ENCODE measurements at regions not wholly inside any gene's neighbourhood (a gene's known extent, or its start where the extent isn't known, plus 50 kb on each side); places are given as distances from the start of the nearest gene placed in this dataset.

DNA sequence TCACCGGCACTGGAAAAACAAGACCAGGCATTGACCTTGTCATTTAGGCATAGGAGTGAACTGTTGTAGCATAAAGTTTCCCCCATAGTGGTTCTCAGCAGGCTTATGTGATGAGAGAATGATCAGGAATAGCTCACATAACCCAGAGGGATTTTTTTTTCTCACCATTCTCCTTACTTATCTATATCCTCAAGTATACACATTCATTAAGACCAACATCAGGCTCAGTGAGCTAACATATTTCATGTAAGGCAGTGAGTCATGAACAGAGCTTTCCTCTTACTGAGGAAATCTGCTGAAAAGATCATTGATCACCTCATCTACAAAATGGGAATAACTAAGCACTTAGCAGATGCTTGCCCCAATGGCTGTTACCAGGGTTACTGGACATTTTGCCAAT lies 396.6 kb upstream of the TMCO5A start:
- Histone ChIP-seq H3K4me3 (ENCODE audit: low read depth, low read length) (no peak overlapping the region), H3K36me3 (ENCODE audit: control insufficient read depth, insufficient read depth, low read length) (no peaks in the 10 kb centered on the region), H3K27me3 (ENCODE audit: control insufficient read depth, insufficient read depth, low read length) (no peaks in the 10 kb centered on the region)
- DNase-seq (ENCODE audit: low read depth) (peak; percentile 15), FAIRE-seq (no peak)
- TF ChIP-seq, protein P1, sequence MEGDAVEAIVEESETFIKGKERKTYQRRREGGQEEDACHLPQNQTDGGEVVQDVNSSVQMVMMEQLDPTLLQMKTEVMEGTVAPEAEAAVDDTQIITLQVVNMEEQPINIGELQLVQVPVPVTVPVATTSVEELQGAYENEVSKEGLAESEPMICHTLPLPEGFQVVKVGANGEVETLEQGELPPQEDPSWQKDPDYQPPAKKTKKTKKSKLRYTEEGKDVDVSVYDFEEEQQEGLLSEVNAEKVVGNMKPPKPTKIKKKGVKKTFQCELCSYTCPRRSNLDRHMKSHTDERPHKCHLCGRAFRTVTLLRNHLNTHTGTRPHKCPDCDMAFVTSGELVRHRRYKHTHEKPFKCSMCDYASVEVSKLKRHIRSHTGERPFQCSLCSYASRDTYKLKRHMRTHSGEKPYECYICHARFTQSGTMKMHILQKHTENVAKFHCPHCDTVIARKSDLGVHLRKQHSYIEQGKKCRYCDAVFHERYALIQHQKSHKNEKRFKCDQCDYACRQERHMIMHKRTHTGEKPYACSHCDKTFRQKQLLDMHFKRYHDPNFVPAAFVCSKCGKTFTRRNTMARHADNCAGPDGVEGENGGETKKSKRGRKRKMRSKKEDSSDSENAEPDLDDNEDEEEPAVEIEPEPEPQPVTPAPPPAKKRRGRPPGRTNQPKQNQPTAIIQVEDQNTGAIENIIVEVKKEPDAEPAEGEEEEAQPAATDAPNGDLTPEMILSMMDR (IDR thresholded peaks at IDR 0.05; ENCODE audit: insufficient read depth, low read length, severe bottlenecking): no peak

DNA sequence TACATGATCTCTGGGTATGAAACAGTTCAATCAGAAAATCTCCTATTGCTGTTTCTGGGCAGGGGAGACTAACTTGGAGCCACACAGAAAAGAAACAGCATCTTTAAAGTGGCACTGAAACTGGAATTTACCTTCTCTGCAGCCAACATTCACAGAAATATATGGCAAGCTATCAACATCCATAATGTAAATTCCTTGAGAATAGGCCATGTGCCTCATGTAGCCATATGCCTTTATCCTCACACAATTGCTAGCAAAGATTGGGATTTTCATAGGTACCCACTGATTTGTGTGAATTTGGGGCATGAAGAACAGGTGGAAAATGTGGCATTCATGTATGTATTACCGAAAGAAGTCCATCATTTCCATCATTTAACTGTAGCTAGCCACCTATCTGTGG lies 386.3 kb upstream of the TMCO5A start:
- no peaks in the 10 kb centered on the region for H3K27me3 ChIP-seq (ENCODE audit: control insufficient read depth, insufficient read depth, low read length)
- no peaks in the 10 kb centered on the region for H3K36me3 ChIP-seq (ENCODE audit: control insufficient read depth, insufficient read depth, low read length)
- H3K4me3 ChIP-seq (ENCODE audit: low read depth, low read length): no peak overlapping the region
- TF ChIP-seq, protein P1 (IDR thresholded peaks at IDR 0.05; ENCODE audit: insufficient read depth, low read length, severe bottlenecking): no peak
- DNase-seq (ENCODE audit: low read depth): no peak
- no peak for FAIRE-seq

DNA sequence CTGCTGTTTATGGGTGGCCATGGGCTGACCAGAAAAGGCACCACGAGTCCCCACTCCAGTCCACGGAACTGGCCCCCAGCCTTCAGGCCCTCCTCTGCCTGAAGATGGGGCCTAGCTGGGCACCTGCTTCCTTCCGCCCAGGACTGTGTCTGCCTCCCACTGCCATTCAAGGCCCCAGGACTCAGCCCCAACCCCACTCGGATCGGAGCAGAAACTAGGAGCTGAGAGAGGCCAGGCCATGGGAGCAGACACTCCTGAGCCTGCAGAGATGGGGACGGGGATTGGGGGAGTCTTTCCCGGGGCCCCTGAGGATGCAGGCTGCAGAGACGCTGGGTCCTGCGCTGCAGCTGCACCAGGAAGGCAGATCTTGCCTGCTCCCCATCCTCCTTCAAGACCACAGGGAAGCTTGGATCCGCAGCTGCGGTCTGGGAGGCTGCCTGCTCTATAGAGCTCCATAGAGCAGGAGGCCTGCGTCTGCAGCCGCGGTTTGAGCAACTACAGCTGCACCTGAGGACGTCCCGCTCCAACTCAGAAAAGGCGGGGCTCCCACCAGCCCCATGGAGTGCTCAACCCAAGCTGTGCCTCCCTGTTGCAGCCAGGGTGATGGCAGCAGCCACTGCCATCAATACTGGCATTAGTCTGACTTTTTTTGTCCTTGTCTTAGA lies 383.9 kb upstream of the TMCO5A start:
- Histone ChIP-seq H3K4me3 (ENCODE audit: low read depth, low read length) (no peak overlapping the region), H3K36me3 (ENCODE audit: control insufficient read depth, insufficient read depth, low read length) (no peaks in the 10 kb centered on the region), H3K27me3 (ENCODE audit: control insufficient read depth, insufficient read depth, low read length) (no peaks in the 10 kb centered on the region)
- FAIRE-seq (no peak), DNase-seq (ENCODE audit: low read depth) (no peak)
- TF ChIP-seq, protein P1 (IDR thresholded peaks at IDR 0.05; ENCODE audit: insufficient read depth, low read length, severe bottlenecking): no peak

DNA sequence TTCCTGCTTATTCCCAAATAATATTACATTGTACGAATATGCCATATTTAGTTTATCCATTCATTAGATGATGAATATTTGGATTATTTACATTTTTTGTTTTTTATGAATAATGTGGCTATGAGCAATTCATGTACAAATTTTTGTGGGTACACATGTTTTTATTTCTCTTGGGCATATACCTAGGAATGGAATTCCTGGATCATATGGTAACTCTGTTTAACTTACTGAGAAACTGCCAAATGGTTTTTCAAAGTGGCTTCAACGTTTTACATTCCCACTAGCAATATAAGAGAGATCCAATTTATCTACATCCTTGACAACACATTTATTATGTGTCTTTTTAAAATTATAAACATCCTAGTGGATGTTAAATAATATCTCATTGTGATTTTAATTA lies 362.0 kb upstream of the TMCO5A start:
- Histone ChIP-seq H3K36me3 (ENCODE audit: control insufficient read depth, insufficient read depth, low read length) (no peaks in the 10 kb centered on the region), H3K4me3 (ENCODE audit: low read depth, low read length) (no peak overlapping the region), H3K27me3 (ENCODE audit: control insufficient read depth, insufficient read depth, low read length) (no peaks in the 10 kb centered on the region)
- TF ChIP-seq, protein P1 (IDR thresholded peaks at IDR 0.05; ENCODE audit: insufficient read depth, low read length, severe bottlenecking): no peak
- no peak for DNase-seq (ENCODE audit: low read depth)
- no peak for FAIRE-seq

GRCh38 chr15:37574985-37575384 lies 359.5 kb upstream of the TMCO5A start:
- DNase-seq (ENCODE audit: low read depth) (peak; percentile 8), FAIRE-seq (no peak)
- TF ChIP-seq, protein P1 (IDR thresholded peaks at IDR 0.05; ENCODE audit: insufficient read depth, low read length, severe bottlenecking): no peak
- no peaks in the 10 kb centered on the region for H3K36me3 ChIP-seq (ENCODE audit: control insufficient read depth, insufficient read depth, low read length)
- H3K27me3 ChIP-seq (ENCODE audit: control insufficient read depth, insufficient read depth, low read length): no peaks in the 10 kb centered on the region
- H3K4me3 ChIP-seq (ENCODE audit: low read depth, low read length): no peak overlapping the region

- Histone ChIP-seq H3K36me3 (ENCODE audit: control insufficient read depth, insufficient read depth, low read length) (no peaks in the 10 kb centered on the region), H3K27me3 (ENCODE audit: control insufficient read depth, insufficient read depth, low read length) (no peaks in the 10 kb centered on the region), H3K4me3 (ENCODE audit: low read depth, low read length) (no peak overlapping the region)
- TF ChIP-seq, protein P1 (IDR thresholded peaks at IDR 0.05; ENCODE audit: insufficient read depth, low read length, severe bottlenecking): no peak
- no peak for DNase-seq (ENCODE audit: low read depth)
- FAIRE-seq: no peak
Observed at GRCh38 chr15:37576952-37577351, 357.5 kb upstream of the TMCO5A start.
